ENCODE measurements at regions not wholly inside any gene's neighbourhood (a gene's known extent, or its start where the extent isn't known, plus 50 kb on each side); places are given as distances from the start of the nearest gene placed in this dataset.

- no peaks in the 10 kb centered on the region for H3F3A ChIP-seq (ENCODE audit: insufficient read depth)
- H3K9ac ChIP-seq (ENCODE audit: low read length) = no peak overlapping the region
- no peak for TF ChIP-seq CTCF (IDR thresholded peaks at IDR 0.05; ENCODE audit: insufficient read depth, low read length, poor library complexity, severe bottlenecking)
- TF ChIP-seq EZH2phosphoT487 (conservative IDR thresholded peaks at IDR 0.05; ENCODE audit: low read length) = no peak
- no peaks in the 10 kb centered on the region for H3K9me2 ChIP-seq (replicated peaks; ENCODE audit: insufficient read depth, low read length)
- H3K36me3 ChIP-seq (ENCODE audit: low read length) = no peaks in the 10 kb centered on the region
- H3K9me3 ChIP-seq (ENCODE audit: insufficient read depth, low read length) = no peaks in the 10 kb centered on the region
- H3K27ac ChIP-seq (ENCODE audit: low read depth, low read length) = no peak overlapping the region
- no peaks in the 10 kb centered on the region for H4K20me1 ChIP-seq (ENCODE audit: low read depth, low read length)
- H3K27me3 ChIP-seq (ENCODE audit: low read length) = no peaks in the 10 kb centered on the region
- no peak overlapping the region for H3K4me3 ChIP-seq (ENCODE audit: insufficient read depth, low read length, poor library complexity, severe bottlenecking)
- no peaks in the 10 kb centered on the region for H3K79me2 ChIP-seq (ENCODE audit: insufficient read depth, low read length)
- H3K4me2 ChIP-seq (ENCODE audit: low read depth, low read length, poor library complexity, severe bottlenecking) = no peak overlapping the region
- H2AFZ ChIP-seq (ENCODE audit: low read depth, low read length, severe bottlenecking) = no peak overlapping the region
Measured at GRCh38 chr12:124451016-124451415, 116.4 kb downstream of the NCOR2 start.

GRCh38 chr12:124450376-124450750 is 117.0 kb downstream of the NCOR2 start:
- Histone ChIP-seq H2AFZ (ENCODE audit: low read depth, low read length, severe bottlenecking) (no peak overlapping the region), H3K4me3 (ENCODE audit: insufficient read depth, low read length, poor library complexity, severe bottlenecking) (no peak overlapping the region), H3K9ac (ENCODE audit: low read length) (no peak overlapping the region), H3K79me2 (ENCODE audit: insufficient read depth, low read length) (no peaks in the 10 kb centered on the region), H3K9me3 (ENCODE audit: insufficient read depth, low read length) (no peaks in the 10 kb centered on the region), H3K27ac (ENCODE audit: low read depth, low read length) (no peak overlapping the region), H4K20me1 (ENCODE audit: low read depth, low read length) (no peaks in the 10 kb centered on the region), H3K27me3 (ENCODE audit: low read length) (no peaks in the 10 kb centered on the region), H3F3A (ENCODE audit: insufficient read depth) (no peaks in the 10 kb centered on the region), H3K9me2 (replicated peaks; ENCODE audit: insufficient read depth, low read length) (no peaks in the 10 kb centered on the region), H3K4me2 (ENCODE audit: low read depth, low read length, poor library complexity, severe bottlenecking) (no peak overlapping the region), H3K36me3 (ENCODE audit: low read length) (no peaks in the 10 kb centered on the region)
- TF ChIP-seq CTCF (IDR thresholded peaks at IDR 0.05; ENCODE audit: insufficient read depth, low read length, poor library complexity, severe bottlenecking) (no peak), EZH2phosphoT487 (conservative IDR thresholded peaks at IDR 0.05; ENCODE audit: low read length) (no peak)

- Histone ChIP-seq H3K27me3 (ENCODE audit: low read length) (no peaks in the 10 kb centered on the region), H3K36me3 (ENCODE audit: low read length) (no peaks in the 10 kb centered on the region), H3F3A (ENCODE audit: insufficient read depth) (no peaks in the 10 kb centered on the region), H3K4me2 (ENCODE audit: low read depth, low read length, poor library complexity, severe bottlenecking) (no peak overlapping the region), H3K27ac (ENCODE audit: low read depth, low read length) (no peak overlapping the region), H3K4me3 (ENCODE audit: insufficient read depth, low read length, poor library complexity, severe bottlenecking) (no peak overlapping the region), H2AFZ (ENCODE audit: low read depth, low read length, severe bottlenecking) (no peak overlapping the region), H3K9me3 (ENCODE audit: insufficient read depth, low read length) (no peaks in the 10 kb centered on the region), H3K9ac (ENCODE audit: low read length) (no peak overlapping the region), H4K20me1 (ENCODE audit: low read depth, low read length) (no peaks in the 10 kb centered on the region), H3K9me2 (replicated peaks; ENCODE audit: insufficient read depth, low read length) (no peaks in the 10 kb centered on the region), H3K79me2 (ENCODE audit: insufficient read depth, low read length) (no peaks in the 10 kb centered on the region)
- TF ChIP-seq EZH2phosphoT487 (conservative IDR thresholded peaks at IDR 0.05; ENCODE audit: low read length) (no peak), CTCF (IDR thresholded peaks at IDR 0.05; ENCODE audit: insufficient read depth, low read length, poor library complexity, severe bottlenecking) (no peak)
Measured at GRCh38 chr12:124449623-124450375, 117.6 kb downstream of the NCOR2 start.

All from SU-DHL-6 (cell line).